NCI-H1436 (cell line): ENCODE measurements at regions not wholly inside any gene's neighbourhood (a gene's known extent, or its start where the extent isn't known, plus 50 kb on each side); places are given as distances from the start of the nearest gene placed in this dataset.

ENCODE experiments used
- DNase-seq: peaks from one replicate; lab custom pipeline; 2025; lab: John Stamatoyannopoulos, UW

GRCh38 chr7:98679741-98680140, 62.7 kb downstream of the NPTX2 start:
- no peak for DNase-seq

- no peak for DNase-seq
Measured at GRCh38 chr7:98681511-98681910, 64.4 kb downstream of the NPTX2 start.

DNA sequence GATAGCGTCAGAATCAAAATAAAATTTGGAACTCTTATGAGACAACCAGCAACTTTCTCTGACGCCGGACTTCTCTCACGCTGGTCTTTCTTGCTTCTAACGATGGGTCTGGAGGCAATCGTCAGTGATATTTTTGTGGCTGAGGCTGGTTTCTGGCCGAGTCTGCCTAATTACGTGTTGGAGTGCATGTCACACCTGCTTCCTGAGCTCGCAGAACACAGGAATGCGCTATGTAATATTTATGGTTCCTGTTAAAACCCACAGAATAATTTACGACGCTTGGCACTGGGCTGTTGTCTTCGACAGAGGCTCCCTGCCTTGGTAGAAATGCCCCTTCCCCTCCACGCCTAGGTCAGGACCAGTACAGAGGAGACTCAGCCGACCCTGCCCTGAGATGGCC, 64.9 kb downstream of the NPTX2 start:
- no peak for DNase-seq

GRCh38 chr7:98683514-98683913, 66.4 kb downstream of the NPTX2 start:
- DNase-seq, result no peak

GRCh38 chr7:98685541-98685940, 68.5 kb downstream of the NPTX2 start:
- DNase-seq, result no peak

DNA sequence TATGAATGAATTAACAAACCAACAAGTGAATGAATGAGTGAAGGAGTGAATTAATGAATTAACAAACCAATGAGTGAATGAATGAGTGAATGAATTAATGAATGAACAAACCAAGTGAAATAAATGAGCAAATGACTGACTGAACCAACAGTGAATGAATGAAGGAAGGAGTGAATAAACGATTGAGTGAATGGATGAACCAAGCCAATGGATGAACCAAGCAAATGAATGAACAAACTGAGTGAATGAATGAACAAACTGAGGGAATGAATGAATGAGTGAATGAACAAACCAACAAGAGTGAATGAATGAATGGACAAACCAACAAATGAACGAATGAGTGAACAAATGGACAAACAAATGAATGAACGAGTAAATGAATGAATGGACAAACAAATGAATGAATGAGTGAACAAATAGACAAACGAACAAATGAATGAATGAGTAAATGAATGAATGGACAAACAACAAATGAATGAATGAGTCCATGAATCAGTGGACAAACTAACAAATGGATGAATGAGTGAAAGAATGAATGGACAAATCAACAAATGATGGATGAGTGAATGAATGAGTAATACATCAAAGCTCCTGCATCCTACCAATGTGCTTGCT, 69.5 kb downstream of the NPTX2 start:
- no peak for DNase-seq

- no peak for DNase-seq
Measured at GRCh38 chr7:98687111-98687751, 70.1 kb downstream of the NPTX2 start.

DNA sequence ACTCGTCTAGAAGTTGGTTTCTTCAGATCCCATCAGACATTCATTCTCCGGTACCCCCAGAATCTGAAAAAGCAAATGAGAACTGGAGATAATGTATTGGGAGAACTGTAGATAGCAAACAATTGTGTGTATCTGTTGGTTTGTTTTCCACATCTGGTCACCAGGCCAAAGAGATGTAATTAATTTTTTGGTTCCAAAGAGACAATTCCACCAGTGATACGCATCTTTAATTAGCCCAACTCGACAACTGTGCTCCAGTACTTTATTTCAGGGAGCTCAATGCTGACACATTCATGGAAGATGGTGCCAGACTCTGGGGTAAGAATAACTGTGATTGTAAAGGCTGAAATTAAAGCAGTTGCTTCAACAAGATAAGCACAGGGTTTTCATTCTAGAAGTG, 74.5 kb downstream of the NPTX2 start:
- no peak for DNase-seq

GRCh38 chr7:98697083-98697482, 80.0 kb downstream of the NPTX2 start:
- DNase-seq, result no peak

DNA sequence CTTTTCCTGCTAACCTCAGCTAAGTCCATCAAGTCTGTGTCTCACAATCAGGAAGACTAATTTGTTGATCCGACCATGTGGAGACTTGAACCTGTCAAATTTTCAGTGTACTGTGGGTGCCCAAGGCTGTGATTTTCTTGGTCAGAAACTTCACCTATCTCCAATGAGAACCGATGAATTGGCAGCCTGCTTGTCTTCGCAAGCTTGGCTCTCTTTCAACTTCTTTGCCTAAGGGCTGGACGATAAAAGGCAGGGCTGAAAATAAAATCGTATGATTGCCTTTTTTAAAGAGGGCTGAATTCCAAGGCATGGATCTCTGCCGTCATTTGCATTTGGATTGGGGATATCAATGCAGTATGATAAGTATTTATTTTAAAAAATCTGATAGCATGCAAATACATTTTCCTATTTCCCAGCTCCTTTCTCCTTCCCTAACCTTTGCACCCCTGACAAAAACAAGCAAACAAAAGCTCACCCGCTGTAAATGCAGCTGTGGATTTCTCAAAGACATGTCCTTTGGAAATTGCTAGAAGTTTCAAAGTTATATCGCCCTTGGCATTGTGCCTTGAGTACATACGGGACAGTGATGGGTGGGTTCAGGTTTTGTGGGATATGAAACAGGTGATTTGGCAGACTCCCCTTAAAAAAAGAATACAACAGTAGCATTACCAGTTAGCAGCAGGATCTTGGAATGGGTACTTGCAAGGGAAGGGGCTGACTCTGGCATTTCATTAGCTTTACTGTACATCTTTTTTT, 80.6 kb downstream of the NPTX2 start:
- no peak for DNase-seq

GRCh38 chr7:98698976-98699375, 81.9 kb downstream of the NPTX2 start:
- no peak for DNase-seq

- DNase-seq, result no peak
Measured at GRCh38 chr7:98700533-98700932, 83.4 kb downstream of the NPTX2 start.

DNA sequence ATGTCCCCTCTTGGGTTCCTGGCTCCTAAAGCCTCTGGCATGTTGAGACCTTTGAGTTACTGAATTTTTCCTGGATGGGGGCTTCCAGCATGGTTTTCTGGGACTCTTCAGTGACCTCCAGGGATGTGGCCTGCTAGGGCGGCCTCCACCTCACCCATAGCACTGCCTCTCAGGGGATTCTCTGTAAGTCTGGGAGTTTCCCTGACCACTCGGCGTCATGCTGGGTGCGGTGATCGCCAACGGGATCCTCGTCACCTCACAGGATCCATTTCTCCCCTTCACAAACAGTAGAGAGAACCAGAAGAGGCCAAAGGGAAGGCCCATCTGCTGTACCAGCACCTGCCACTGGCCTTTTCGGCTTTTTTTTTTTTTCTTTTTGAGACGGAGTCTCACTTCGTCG, 84.3 kb downstream of the NPTX2 start:
- no peak for DNase-seq

GRCh38 chr7:98702021-98702420, 84.9 kb downstream of the NPTX2 start:
- DNase-seq, result no peak

DNA sequence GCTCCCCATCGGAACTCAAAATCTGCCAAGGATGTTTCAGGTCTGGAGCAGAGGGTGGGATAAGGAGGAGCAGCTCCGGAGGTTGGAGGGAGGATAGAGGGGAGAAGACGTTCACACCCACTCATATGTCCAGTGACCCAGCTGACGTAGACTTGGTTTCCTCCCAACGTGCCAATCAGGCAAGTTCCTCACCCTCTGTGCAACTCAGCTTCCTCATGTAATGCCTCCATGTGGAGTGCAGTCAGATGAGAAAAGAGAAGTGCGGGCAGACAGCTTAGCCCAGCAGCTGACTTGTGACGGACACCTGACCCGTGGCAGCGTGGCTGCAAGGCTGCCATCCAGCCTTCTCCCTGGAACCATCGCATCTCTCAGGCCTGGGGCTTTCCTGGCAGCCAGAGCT, 86.8 kb downstream of the NPTX2 start:
- no peak for DNase-seq

- no peak for DNase-seq
Measured at GRCh38 chr7:98705626-98706025, 88.5 kb downstream of the NPTX2 start.

DNA sequence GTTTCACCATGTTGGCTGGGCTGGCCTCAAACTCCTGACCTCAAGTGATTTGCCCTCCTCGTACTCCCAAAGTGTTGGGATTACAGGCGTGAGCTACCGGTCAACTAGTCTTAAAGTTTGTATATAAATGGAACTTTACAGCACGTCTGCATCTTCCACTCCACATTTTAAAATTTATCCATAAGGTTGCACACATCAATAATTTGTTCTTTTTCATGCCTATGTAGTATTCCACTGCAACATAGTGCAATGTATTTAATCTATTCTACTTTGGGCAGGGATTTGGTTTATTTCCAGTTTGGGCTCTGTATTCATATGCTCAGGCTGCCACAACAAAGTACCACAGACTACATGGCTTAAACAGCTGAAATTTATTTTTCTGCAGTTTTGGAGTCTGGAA, 90.0 kb downstream of the NPTX2 start:
- DNase-seq, result no peak

- DNase-seq, result no peak
Measured at GRCh38 chr7:98711945-98712344, 94.9 kb downstream of the NPTX2 start.

DNA sequence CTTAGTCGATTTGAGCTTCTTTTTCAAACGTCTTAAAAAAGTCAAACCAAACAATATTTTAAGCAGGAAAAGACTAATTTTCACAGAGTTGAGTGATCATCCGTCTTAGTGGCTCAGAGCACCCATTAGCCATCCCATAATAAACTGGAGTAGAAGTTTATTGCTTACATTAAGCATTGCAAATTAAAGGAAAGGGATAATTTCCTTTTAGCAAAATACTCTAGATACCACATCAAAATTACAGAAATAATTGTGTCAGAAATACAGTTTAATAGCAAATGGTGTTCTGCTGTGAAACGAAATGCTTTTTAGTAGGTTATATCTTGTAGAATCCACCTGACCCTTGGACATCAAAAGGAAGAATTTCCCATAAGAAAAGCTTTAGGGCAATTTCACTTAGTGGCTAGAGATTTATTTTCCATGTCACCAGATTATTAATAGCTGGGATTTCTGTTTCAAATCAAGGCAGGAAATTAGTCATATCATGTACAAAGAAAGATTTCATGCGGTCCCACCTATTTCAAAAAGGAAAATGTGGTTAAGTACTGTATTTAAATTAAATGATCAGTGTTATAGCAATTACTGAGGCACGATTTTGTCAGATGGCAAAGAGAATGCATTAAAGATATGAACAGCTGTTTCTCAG, 96.2 kb downstream of the NPTX2 start:
- DNase-seq, result no peak

DNA sequence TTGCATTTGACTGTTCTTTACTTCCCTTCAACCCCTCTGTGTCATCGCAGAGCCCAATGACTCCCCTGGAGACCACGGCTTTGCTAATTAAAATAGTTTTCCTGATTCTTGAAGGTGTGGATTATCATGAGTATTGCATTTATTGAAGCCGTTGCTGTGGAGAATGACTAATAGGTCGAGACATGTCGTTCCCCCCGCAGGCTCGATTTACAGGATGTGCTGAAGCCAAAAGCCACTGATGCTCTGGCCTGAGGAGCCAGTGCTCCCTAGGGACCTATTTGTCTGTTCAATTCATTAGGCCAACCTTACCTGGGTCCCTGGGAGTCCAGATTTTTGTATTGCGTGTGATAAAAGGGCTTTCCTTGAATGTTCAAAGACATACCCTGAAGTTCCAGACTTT, 102.3 kb downstream of the NPTX2 start:
- DNase-seq, result no peak

GRCh38 chr7:98722402-98722801, 105.3 kb downstream of the NPTX2 start:
- DNase-seq, result no peak

GRCh38 chr7:98724591-98724990, 107.5 kb downstream of the NPTX2 start:
- DNase-seq, result no peak

GRCh38 chr7:98727146-98727709, 110.1 kb downstream of the NPTX2 start:
- DNase-seq, result no peak
